ENCODE measurements at regions not wholly inside any gene's neighbourhood (a gene's known extent, or its start where the extent isn't known, plus 50 kb on each side); places are given as distances from the start of the nearest gene placed in this dataset.

DNA sequence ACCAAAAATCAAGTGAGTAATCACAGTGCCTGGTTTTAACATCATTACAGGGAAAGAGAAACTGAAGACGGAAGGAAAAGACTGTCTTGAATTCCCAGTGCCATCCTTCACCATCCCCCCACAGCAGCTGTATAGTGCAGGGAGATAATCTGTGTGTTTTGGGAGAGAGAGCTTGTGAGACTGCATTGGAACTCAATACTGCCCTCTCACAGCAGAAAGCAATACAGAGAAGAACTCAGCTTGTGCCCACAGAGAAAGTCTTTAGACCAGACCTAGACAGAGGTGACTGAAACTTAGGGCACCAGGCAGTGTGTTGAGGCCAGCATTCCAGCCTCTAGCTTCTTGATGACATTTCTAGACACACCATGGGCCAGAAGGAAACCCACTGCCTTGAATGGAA lies 754.7 kb upstream of the CDH6 start:
- TF ChIP-seq EP300 (IDR thresholded peaks at IDR 0.05; ENCODE audit: borderline replicate concordance) (no peak), YY1 (IDR thresholded peaks at IDR 0.05; ENCODE audit: low read depth) (no peak), TAF1 (IDR thresholded peaks at IDR 0.05; ENCODE audit: low read depth) (no peak), EGR1 (IDR thresholded peaks at IDR 0.05) (no peak), ZBTB7A (IDR thresholded peaks at IDR 0.05; ENCODE audit: low read depth) (no peak)

All from Ishikawa (cell line).